Osteocyte (in vitro differentiated cells): ENCODE measurements at regions not wholly inside any gene's neighbourhood (a gene's known extent, or its start where the extent isn't known, plus 50 kb on each side); places are given as distances from the start of the nearest gene placed in this dataset.

Source experiments
- DNase-seq: peaks from one replicate; pipeline ENCODE4 v3.0.0; 2021; ENCODE audit warnings: mixed read lengths; ENCODE audit not compliant: unreplicated experiment; ENCODE audit errors: extremely low spot score
- H3K27ac Mint-ChIP-seq: one replicate; pipeline ENCODE4 v1.8.0; 2021; ENCODE audit warnings: mild to moderate bottlenecking, mixed read lengths; ENCODE audit not compliant: unreplicated experiment
- H3K27me3 Mint-ChIP-seq: one replicate; pipeline ENCODE4 v1.8.0; 2021; ENCODE audit warnings: mixed read lengths; ENCODE audit not compliant: unreplicated experiment
- H3K36me3 Mint-ChIP-seq: one replicate; pipeline ENCODE4 v1.8.0; 2021; ENCODE audit warnings: mixed read lengths; ENCODE audit not compliant: unreplicated experiment
- H3K4me1 Mint-ChIP-seq: one replicate; pipeline ENCODE4 v1.8.0; 2021; ENCODE audit warnings: mixed read lengths; ENCODE audit not compliant: unreplicated experiment
- H3K4me3 Mint-ChIP-seq: one replicate; pipeline ENCODE4 v1.8.0; 2021; ENCODE audit warnings: mild to moderate bottlenecking, moderate library complexity, mixed read lengths; ENCODE audit not compliant: unreplicated experiment
- H3K9me3 Mint-ChIP-seq: one replicate; pipeline ENCODE4 v1.8.0; 2021; ENCODE audit warnings: mixed read lengths; ENCODE audit not compliant: unreplicated experiment
- TF ChIP-seq, protein P1 (sequence below): fragments of 200-600 bp; sonication (generic); IDR thresholded peaks from 2 replicates; pipeline ENCODE4 v1.5.0; 2021; ENCODE audit warnings: antibody characterized with exemption, mild to moderate bottlenecking, moderate library complexity

DNA sequence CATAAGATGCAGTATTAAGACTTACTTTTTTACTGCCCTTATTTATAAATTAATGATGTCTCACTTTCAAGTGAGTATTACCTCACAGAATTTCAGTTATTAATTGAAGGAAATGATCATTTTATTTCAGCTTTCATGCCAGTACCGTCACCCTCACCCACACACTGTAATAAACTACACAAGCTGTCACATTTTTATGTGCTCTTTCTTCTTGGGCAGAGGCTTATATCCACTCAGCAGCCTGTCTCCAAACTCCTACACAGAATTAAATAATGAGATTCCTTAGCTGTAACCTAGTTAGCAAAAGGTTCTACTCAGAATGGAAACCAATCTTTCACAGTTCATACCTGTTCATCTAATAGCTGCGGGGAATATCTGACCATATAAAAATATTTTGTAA is 1915.8 kb upstream of the CDH6 start:
- H3K27me3 Mint-ChIP-seq = no peaks in the 10 kb centered on the region
- TF ChIP-seq, protein P1, sequence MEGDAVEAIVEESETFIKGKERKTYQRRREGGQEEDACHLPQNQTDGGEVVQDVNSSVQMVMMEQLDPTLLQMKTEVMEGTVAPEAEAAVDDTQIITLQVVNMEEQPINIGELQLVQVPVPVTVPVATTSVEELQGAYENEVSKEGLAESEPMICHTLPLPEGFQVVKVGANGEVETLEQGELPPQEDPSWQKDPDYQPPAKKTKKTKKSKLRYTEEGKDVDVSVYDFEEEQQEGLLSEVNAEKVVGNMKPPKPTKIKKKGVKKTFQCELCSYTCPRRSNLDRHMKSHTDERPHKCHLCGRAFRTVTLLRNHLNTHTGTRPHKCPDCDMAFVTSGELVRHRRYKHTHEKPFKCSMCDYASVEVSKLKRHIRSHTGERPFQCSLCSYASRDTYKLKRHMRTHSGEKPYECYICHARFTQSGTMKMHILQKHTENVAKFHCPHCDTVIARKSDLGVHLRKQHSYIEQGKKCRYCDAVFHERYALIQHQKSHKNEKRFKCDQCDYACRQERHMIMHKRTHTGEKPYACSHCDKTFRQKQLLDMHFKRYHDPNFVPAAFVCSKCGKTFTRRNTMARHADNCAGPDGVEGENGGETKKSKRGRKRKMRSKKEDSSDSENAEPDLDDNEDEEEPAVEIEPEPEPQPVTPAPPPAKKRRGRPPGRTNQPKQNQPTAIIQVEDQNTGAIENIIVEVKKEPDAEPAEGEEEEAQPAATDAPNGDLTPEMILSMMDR = no peak
- no peak overlapping the region for H3K27ac Mint-ChIP-seq

DNA sequence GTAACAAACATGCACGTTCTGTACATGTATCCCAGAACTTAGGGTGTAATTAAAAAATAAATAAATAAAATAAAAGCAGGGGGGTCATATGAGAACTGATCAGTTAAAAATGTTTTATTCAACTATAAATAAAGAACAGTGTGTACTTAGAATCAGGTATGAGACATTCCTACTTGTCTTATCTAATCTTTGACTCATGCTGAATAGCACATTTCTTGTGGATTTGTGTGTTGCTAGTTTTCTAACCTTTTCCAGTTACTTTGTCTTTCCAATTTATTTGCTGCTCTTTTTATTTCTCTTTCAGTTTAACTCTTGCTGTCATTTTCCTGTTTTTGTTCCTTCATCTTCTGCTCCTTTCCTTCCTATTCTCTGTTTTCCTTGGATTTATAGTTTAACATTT is 1917.1 kb upstream of the CDH6 start:
- DNase-seq = no peak
- Mint-ChIP-seq H3K27me3 (no peaks in the 10 kb centered on the region), H3K4me3 (no peak overlapping the region), H3K4me1 (no peaks in the 10 kb centered on the region), H3K9me3 (no peaks in the 10 kb centered on the region), H3K36me3 (no peaks in the 10 kb centered on the region), H3K27ac (no peak overlapping the region)
- TF ChIP-seq, protein P1 = no peak

More for the DNA sequence above, 1915.8 kb upstream of the CDH6 start:
- no peak overlapping the region for H3K4me3 Mint-ChIP-seq
- no peaks in the 10 kb centered on the region for H3K9me3 Mint-ChIP-seq
- H3K36me3 Mint-ChIP-seq = no peaks in the 10 kb centered on the region
- DNase-seq = no peak
- H3K4me1 Mint-ChIP-seq = no peaks in the 10 kb centered on the region

DNA sequence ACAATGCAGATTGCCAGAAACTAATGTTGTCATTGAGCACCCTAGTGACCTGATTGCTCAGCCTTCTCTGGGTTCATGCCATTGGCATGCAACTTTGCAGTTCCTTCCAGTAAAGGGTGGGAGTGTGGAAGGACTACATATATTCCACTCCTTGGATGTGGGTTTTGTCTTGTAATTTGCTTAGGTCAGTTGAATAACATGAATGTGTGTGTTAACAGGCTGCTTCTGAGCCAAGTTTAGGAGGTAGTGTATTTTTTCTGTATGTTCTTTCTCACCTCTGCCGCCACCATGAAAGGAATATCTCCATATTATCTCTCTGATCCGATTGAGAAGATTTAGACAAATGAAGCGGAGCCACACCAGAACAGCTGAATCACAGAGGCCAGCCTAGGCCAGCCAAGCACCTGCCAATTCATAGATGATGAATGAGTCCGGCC is 1929.6 kb upstream of the CDH6 start:
- no peaks in the 10 kb centered on the region for H3K9me3 Mint-ChIP-seq
- H3K27ac Mint-ChIP-seq = no peak overlapping the region
- H3K4me1 Mint-ChIP-seq = no peaks in the 10 kb centered on the region
- peaks cover 12% of the 10 kb centered on the region for H3K27me3 Mint-ChIP-seq
- H3K4me3 Mint-ChIP-seq = no peak overlapping the region
- DNase-seq = no peak
- no peaks in the 10 kb centered on the region for H3K36me3 Mint-ChIP-seq
- TF ChIP-seq, protein P1 = no peak

DNA sequence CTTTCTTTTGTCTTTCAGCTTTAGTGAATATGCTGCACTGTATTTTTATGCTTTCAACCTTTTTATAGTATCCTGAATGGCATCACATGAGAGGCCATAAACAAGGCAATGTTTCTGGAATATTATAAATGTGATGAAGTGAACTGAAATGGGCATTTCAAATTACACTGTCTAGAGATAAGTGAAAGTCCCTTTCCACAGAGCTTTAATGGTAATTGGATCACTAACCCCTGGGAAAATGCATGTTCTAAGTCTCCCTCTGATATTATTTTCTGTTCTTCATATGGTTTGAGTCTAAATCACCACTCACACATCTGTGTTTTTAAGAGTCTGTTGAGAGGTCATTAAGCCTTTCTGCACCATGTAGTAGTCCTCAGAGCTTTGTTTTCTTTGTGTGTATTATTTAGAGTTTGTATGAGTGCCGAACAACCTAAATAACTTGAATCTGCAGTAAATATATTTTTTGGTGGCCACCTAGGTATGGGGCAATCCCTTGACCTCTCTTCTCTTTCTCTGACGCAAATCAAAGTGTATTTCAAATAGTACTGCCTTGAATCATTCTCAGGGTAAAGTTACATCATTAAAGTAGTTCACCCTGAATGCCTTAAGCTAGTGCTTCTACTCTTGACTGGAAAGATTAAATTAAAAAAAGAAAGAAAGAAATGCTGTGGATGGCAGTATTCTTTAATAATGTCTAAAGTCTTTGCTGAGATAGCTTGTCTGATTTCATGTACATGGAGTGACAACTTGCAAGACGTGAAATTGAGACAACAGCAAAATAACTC is 1931.0 kb upstream of the CDH6 start:
- H3K27ac Mint-ChIP-seq = no peak overlapping the region
- H3K4me1 Mint-ChIP-seq = no peaks in the 10 kb centered on the region
- no peak for DNase-seq
- H3K36me3 Mint-ChIP-seq = no peaks in the 10 kb centered on the region
- TF ChIP-seq, protein P1 = no peak
- H3K4me3 Mint-ChIP-seq = no peak overlapping the region
- no peaks in the 10 kb centered on the region for H3K9me3 Mint-ChIP-seq
- peaks cover 14% of the 10 kb centered on the region for H3K27me3 Mint-ChIP-seq

DNA sequence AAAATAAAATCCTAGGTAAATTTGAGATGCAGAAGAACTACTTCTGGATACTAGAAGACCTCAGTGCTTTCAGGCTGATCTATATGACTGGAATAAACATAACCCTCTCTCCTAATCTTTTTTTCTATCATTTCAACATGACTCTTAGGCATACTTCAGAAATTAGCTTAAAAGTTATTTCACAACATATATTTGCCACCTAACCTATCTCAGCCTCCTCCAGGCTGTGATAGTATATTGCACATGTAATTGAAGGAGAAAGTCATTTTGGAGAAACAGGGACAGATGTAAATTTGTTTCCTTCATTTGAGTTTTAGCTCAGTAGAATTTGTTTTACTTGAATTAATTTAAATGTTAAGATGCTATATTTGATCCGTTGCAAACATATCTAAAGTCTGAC is 1932.3 kb upstream of the CDH6 start:
- Mint-ChIP-seq H3K27me3 (peaks cover 12% of the 10 kb centered on the region), H3K4me3 (no peak overlapping the region), H3K4me1 (no peaks in the 10 kb centered on the region), H3K9me3 (no peaks in the 10 kb centered on the region), H3K27ac (no peak overlapping the region), H3K36me3 (no peaks in the 10 kb centered on the region)
- DNase-seq = no peak
- TF ChIP-seq, protein P1 = no peak
